ENCODE measurements at regions not wholly inside any gene's neighbourhood (a gene's known extent, or its start where the extent isn't known, plus 50 kb on each side); places are given as distances from the start of the nearest gene placed in this dataset.

- TF ChIP-seq CTCF (IDR thresholded peaks at IDR 0.05; ENCODE audit: control extremely low read depth in 1 of 3, insufficient read depth in 1 of 3, low read depth in 1 of 3, low read length in 3 of 3), result no peak
- TF ChIP-seq POLR2A (IDR thresholded peaks at IDR 0.05; ENCODE audit: control extremely low read depth in 1 of 2, low read depth in 2 of 2, low read length in 2 of 2), result no peak
- no peak for TF ChIP-seq SIN3A (conservative IDR thresholded peaks at IDR 0.05 in 1 of 2, IDR thresholded peaks at IDR 0.05 in 1 of 2; ENCODE audit: low read depth in 1 of 2, low read length in 2 of 2)
- TF ChIP-seq CBX5 (IDR thresholded peaks at IDR 0.05; ENCODE audit: low read depth, low read length), result no peak
- no peak for TF ChIP-seq POLR2AphosphoS5 (IDR thresholded peaks at IDR 0.05; ENCODE audit: low read depth, low read length)
- TF ChIP-seq CREB1 (IDR thresholded peaks at IDR 0.05), result no peak
- no peak for TF ChIP-seq MAX (IDR thresholded peaks at IDR 0.05)
- TF ChIP-seq EP300 (IDR thresholded peaks at IDR 0.05; ENCODE audit: borderline replicate concordance in 1 of 2, low read depth in 2 of 2, low read length in 2 of 2), result no peak
- TF ChIP-seq TCF12 (IDR thresholded peaks at IDR 0.05; ENCODE audit: low read depth, low read length), result no peak
- TF ChIP-seq EZH2 (IDR thresholded peaks at IDR 0.05; ENCODE audit: low read depth, low read length, severe bottlenecking), result no peak
- no peak for TF ChIP-seq TAF7 (optimal IDR thresholded peaks at IDR 0.05; ENCODE audit: borderline replicate concordance, low read depth, low read length)
- no peak for TF ChIP-seq TBP (IDR thresholded peaks at IDR 0.05; ENCODE audit: low read depth, low read length)
- no peak for TF ChIP-seq ZNF274 (IDR thresholded peaks at IDR 0.05; ENCODE audit: borderline replicate concordance, extremely low read depth, low read length)
Observed at GRCh38 chr1:70807088-70807664, 240.4 kb downstream of the PTGER3 start.
